ENCODE measurements at regions not wholly inside any gene's neighbourhood (a gene's known extent, or its start where the extent isn't known, plus 50 kb on each side); places are given as distances from the start of the nearest gene placed in this dataset.

DNA sequence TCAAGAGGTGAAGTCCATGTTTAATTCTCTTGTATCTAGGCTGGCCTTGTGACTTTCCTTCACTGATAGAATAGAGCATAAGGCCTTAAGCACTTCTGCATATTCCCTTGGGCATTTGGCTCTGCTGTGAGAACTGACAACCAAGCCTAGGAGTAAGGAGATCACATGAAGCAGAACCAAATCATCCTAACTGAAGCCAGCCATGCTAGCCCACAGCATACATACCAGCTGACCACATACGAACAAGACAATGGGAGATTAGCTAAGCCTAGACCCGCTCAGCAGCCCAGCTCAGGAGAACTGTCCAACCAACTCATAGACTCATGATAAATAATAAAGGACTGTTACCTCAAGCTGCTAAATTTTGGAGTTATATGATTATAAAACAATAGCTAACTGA lies 114.6 kb upstream of the NEK7 start:
- no peak for DNase-seq

- DNase-seq: no peak
These were observed 108.9 kb upstream of the NEK7 start for GRCh38 chr1:198047913-198048312.

- DNase-seq: no peak
These were observed 102.3 kb upstream of the NEK7 start for GRCh38 chr1:198054510-198054909.

DNA sequence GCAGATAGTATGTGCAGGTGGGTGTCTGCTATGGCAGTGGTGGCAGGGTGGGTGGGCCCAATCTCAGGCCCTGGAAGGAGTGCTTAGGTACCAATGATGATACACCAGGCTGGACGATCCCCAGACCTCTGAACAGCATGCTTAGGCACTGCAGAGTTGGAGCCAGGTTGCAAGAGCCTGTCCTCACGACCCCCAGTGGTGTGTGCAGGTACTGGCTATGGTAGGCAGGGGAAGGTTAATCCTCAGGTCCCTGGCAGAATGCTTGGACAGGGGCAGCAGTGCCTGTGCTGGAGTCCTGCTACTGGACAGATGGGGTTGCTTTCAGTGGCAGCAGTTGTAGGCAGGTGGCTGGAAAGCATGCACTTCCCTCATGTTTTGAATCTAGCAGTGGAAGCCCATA lies 100.5 kb upstream of the NEK7 start:
- no peak for DNase-seq

DNA sequence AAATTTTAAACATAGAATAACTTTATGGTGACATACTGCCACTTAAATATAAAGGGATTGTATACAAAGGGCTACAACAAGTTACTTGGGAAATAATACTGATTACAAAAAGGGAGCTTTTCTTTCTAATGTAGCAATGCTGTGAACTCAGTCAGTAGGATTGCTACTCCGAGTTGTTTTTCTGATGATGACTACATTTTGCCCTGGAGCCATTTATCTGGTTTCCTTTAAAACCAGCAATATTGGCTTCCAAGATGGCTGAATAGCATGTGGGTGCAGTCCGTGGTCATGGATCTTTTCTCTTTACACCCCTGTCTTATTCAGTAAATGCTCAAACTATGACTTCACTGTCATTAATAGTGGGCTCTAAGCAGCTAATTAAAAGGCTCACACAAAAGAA lies 92.6 kb upstream of the NEK7 start:
- DNase-seq: no peak

DNA sequence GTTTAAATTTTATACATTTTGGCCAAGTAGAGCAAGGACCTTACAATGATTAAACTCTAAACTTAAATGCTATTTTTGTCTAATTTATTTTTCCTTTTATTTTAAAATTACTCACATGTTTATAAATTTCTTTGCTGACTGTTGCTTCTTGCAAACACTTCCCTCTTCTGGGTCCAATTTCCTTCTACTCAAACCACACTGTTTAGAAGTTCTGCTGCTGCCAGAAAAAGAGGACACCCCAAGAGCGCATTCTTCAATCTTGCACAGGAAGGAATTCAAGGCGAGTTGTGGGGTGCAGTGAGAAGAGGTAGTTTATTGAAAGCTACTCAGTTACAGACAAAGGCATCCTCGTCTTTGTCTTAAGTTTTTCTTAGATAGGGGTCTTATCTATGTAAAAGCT lies 88.5 kb upstream of the NEK7 start:
- no peak for DNase-seq

- DNase-seq: no peak
These were observed 84.6 kb upstream of the NEK7 start for GRCh38 chr1:198072177-198072576.

DNA sequence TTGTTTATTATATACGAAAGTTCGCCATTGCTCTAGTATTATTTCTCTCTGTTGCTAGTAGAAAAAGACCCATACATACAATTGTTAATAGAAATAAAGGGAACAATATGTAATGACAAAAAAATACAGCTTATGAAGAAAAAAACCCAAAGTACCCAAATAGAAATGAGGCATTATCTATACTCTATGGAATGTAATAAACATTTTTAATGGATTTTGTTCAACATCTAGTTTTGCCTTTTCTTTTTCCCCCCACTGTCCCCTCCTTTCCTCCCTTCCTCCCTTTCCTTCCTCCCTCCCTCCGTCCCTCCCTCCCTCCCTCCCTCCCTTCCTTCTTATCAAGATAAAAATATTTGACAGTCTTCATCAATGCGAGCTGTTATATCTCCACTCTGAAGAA lies 81.5 kb upstream of the NEK7 start:
- no peak for DNase-seq

GRCh38 chr1:198079432-198079951 lies 77.3 kb upstream of the NEK7 start:
- DNase-seq: no peak

DNA sequence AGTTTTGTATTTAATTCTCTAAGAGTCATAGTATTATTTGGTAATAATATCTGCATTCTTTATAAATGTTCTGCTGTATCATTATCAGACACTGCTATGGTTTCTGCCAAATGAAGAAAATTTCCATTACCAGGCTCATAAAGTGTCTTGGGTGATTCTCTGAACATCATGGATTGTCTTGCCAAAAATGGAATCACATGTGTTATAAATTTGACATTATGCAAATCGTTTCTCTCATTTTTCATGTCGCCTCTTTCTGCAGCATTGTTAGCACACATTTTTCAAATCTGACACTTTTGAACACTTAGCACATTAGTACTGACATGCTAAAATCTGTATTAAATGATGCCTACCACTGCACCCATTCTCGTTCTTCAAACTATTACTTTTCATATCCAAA lies 74.2 kb upstream of the NEK7 start:
- DNase-seq: no peak

- DNase-seq: no peak
These were observed 73.2 kb upstream of the NEK7 start for GRCh38 chr1:198083549-198083948.

GRCh38 chr1:198084241-198084908 lies 72.4 kb upstream of the NEK7 start:
- DNase-seq: no peak

- DNase-seq: no peak
These were observed 70.6 kb upstream of the NEK7 start for GRCh38 chr1:198086051-198086745.

DNA sequence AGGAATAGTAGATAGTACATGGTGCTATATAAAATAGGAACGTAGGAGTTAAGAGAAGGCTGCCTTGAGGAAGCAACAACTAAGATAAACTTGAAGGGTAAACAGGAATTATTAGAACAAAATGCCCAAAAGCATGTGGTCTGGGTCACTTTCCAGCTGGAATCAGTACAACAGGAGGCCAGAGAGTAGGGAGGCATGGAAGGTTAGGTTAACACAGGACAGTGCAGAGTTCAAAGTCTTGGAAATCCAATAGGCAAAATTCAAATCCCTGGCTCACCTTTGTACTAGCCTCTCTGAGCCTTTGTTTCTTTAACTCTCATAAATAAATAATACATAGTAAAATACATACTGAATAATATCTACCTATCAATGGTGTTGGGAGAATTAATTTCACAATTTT lies 69.0 kb upstream of the NEK7 start:
- no peak for DNase-seq

- DNase-seq: no peak
These were observed 68.3 kb upstream of the NEK7 start for GRCh38 chr1:198088360-198089071.

GRCh38 chr1:198096390-198096789 lies 60.4 kb upstream of the NEK7 start:
- DNase-seq: no peak

GRCh38 chr1:198099755-198100154 lies 57.0 kb upstream of the NEK7 start:
- DNase-seq: no peak

DNA sequence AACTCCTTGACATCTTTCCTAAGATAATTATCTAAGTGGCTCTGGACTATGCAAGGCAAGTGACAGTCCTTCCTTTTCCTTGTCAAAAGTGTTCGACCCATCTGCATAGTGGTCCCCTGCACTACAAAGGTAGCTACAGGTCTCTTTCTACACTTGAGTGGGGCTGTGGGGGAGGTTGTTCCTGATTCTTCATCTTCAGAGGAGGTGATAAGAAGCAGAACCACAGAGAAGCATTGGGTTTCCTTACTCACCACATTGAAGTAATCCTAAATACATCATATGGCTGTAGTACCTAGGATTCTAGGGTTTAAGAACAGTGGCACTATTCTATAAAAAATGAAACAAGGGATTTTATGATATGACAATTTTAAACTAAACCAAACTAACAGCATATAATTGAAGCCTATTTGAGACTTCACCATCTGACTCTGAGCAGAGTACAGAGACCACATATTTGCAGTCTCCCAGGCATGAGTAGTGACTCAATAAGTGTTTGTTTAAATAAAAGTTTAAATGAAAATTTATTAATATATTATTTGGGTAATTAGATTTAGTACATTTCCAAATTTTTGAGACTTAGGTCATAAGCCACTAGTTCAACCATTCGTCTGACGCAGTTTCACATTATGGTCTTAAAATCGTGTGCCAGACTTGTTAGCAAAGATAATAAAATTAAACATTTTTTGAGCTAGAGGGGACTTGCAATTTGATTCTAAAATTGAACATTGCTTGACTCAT lies 54.9 kb upstream of the NEK7 start:
- DNase-seq: no peak

DNA sequence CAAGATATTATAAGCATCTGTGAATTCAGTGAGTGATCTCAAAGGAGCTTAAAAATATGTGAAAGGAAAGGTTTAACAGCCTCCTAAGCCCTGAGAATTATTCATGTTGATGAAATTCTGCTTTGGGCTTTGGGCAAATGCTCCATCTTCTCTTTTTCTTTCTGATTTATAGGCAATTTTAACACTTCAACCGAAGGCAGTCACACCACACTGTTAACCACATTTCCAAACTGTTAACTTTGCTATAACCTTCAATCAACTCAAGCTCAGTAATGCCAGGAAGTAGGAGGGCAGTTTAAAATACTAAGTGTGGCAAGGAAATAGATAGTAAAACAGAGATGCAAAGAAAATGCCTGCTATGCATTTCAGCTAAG lies 54.4 kb upstream of the NEK7 start:
- DNase-seq: no peak

DNA sequence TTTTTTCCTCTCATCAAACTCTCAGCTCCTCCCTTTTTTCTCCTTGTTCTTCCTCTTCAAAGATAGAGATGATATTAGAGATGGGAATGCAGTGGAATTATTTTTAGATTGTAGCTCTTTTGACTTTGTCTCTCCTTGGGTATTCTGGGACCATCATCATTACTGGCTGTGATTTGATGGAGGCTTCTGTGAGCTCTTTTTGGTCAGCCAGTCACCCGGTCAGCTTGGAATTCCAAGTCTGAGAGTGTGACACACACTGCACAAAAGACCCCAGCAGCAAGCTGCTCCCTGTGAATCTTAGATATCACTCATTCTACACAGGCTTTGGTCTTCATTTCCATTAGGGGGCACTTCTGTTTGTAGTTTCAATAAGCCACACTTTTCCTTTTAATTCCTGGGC lies 51.6 kb upstream of the NEK7 start:
- no peak for DNase-seq

- no peak for DNase-seq
These were observed 50.8 kb upstream of the NEK7 start for GRCh38 chr1:198106011-198106410.

Data from SHP77 (cell line).